ELR (cell line): ENCODE measurements at regions not wholly inside any gene's neighbourhood (a gene's known extent, or its start where the extent isn't known, plus 50 kb on each side); places are given as distances from the start of the nearest gene placed in this dataset.

Source experiments
- DNase-seq: peaks from one replicate; pipeline ENCODE4 v3.0.0-alpha.2; 2015; ENCODE audit warnings: low read depth

- DNase-seq, result no peak
Measured at GRCh38 chr1:29527314-29528004, 291.1 kb downstream of the PTPRU start.

GRCh38 chr1:29525941-29526340 lies 289.6 kb downstream of the PTPRU start:
- DNase-seq, result no peak

GRCh38 chr1:29524285-29525065 lies 288.2 kb downstream of the PTPRU start:
- DNase-seq, result no peak

- DNase-seq, result no peak
Measured at GRCh38 chr1:29523576-29523975, 287.3 kb downstream of the PTPRU start.

- DNase-seq, result no peak
Measured at GRCh38 chr1:29523136-29523535, 286.8 kb downstream of the PTPRU start.

GRCh38 chr1:29521811-29522580 lies 285.7 kb downstream of the PTPRU start:
- DNase-seq, result no peak

- no peak for DNase-seq
Measured at GRCh38 chr1:29521438-29521715, 285.1 kb downstream of the PTPRU start.

- DNase-seq, result no peak
Measured at GRCh38 chr1:29520571-29521437, 284.5 kb downstream of the PTPRU start.

GRCh38 chr1:29519788-29520110 lies 283.4 kb downstream of the PTPRU start:
- no peak for DNase-seq

- no peak for DNase-seq
Measured at GRCh38 chr1:29519108-29519787, 282.9 kb downstream of the PTPRU start.

GRCh38 chr1:29518183-29518835 lies 282.0 kb downstream of the PTPRU start:
- no peak for DNase-seq

GRCh38 chr1:29517251-29518086 lies 281.1 kb downstream of the PTPRU start:
- no peak for DNase-seq

GRCh38 chr1:29516063-29516820 lies 279.9 kb downstream of the PTPRU start:
- no peak for DNase-seq

- no peak for DNase-seq
Measured at GRCh38 chr1:29515170-29515955, 279.0 kb downstream of the PTPRU start.

GRCh38 chr1:29514361-29515169 lies 278.2 kb downstream of the PTPRU start:
- DNase-seq, result no peak

- DNase-seq, result peak; percentile 84
Measured at GRCh38 chr1:29513357-29513756, 277.0 kb downstream of the PTPRU start.

- no peak for DNase-seq
Measured at GRCh38 chr1:29511436-29511835, 275.1 kb downstream of the PTPRU start.
